Fibroblast of the aortic adventitia (primary cell): ENCODE measurements at regions not wholly inside any gene's neighbourhood (a gene's known extent, or its start where the extent isn't known, plus 50 kb on each side); places are given as distances from the start of the nearest gene placed in this dataset.

Experiments used
- DNase-seq: peaks from one replicate; pipeline ENCODE4 v3.0.0-alpha.2; 2010; ENCODE audit warnings: low read depth
- H3K4me3 ChIP-seq: 2 replicates; pipeline ENCODE4 v1.5.1; 2011; ENCODE audit warnings: low read depth, mild to moderate bottlenecking, control low read depth, low read length, moderate library complexity
- TF ChIP-seq, protein P1 (sequence below): IDR thresholded peaks from 2 replicates; pipeline ENCODE4 v1.5.1; 2011; ENCODE audit warnings: mild to moderate bottlenecking, low read length, control low read depth, inconsistent platforms; ENCODE audit not compliant: insufficient read depth

- no peak overlapping the region for H3K4me3 ChIP-seq
- TF ChIP-seq, protein P1, sequence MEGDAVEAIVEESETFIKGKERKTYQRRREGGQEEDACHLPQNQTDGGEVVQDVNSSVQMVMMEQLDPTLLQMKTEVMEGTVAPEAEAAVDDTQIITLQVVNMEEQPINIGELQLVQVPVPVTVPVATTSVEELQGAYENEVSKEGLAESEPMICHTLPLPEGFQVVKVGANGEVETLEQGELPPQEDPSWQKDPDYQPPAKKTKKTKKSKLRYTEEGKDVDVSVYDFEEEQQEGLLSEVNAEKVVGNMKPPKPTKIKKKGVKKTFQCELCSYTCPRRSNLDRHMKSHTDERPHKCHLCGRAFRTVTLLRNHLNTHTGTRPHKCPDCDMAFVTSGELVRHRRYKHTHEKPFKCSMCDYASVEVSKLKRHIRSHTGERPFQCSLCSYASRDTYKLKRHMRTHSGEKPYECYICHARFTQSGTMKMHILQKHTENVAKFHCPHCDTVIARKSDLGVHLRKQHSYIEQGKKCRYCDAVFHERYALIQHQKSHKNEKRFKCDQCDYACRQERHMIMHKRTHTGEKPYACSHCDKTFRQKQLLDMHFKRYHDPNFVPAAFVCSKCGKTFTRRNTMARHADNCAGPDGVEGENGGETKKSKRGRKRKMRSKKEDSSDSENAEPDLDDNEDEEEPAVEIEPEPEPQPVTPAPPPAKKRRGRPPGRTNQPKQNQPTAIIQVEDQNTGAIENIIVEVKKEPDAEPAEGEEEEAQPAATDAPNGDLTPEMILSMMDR, result no peak
- DNase-seq, result no peak
These were observed 184.7 kb upstream of the GDF10 start for GRCh38 chr10:47115322-47115721.

DNA sequence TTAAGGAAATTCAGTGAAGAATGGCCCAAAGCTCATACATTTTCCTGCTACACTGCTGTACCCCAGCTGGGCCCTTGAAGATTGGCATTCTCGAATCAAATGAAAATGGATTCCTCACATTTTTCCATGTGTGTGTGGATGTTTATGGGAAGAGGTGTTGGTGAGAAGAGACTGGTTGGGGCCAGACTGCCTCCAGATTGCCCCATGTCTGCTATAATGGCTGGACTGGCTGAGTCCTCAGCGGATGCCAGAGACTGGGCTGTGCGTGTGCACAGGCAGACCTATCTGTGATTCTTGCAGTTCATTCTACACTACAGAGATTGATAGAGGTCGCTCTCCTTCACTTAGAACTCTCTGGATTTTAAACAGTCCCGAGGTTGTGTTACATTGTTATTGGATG is 183.6 kb upstream of the GDF10 start:
- TF ChIP-seq, protein P1, result no peak
- no peak for DNase-seq
- H3K4me3 ChIP-seq, result no peak overlapping the region

DNA sequence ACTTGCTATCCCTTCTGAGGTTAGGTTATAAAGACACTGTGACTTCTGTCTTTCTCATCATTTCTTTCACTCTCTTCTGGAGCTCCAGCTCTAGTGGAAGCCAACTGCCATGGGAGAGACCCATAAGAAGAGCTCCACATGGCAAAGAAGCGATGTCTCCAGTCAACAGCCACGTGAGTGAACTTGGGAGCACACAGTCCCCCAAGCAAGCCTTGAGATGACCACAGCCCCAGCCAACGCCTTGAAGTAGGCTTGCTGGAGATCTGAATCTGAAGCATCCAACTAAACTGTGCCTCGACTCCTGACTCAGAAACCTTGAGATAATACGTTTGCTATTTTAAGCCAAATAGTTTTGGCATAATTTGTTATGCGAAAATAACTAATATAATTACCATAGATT is 181.7 kb upstream of the GDF10 start:
- TF ChIP-seq, protein P1, result no peak
- H3K4me3 ChIP-seq, result no peak overlapping the region
- DNase-seq, result no peak

DNA sequence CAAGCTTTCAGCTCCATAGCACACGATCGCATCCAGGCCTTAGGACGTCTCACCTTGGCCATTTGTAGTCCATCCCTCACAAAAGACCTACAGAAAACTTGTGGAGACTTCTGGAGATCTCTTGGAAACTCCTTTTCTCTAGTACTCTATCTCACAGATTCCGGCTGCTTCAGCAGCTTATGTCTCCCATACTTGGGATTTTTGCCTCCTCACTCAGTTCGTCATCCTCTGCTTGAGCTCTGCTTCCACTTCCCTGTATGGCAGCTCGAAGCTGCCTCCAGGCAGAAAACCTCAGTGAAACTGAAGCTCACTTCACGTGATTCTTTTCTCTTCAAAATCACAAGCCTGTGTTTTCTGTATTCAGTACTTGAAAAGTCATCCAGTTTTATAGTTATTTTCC is 178.7 kb upstream of the GDF10 start:
- TF ChIP-seq, protein P1, result no peak
- no peak overlapping the region for H3K4me3 ChIP-seq
- DNase-seq, result no peak

DNA sequence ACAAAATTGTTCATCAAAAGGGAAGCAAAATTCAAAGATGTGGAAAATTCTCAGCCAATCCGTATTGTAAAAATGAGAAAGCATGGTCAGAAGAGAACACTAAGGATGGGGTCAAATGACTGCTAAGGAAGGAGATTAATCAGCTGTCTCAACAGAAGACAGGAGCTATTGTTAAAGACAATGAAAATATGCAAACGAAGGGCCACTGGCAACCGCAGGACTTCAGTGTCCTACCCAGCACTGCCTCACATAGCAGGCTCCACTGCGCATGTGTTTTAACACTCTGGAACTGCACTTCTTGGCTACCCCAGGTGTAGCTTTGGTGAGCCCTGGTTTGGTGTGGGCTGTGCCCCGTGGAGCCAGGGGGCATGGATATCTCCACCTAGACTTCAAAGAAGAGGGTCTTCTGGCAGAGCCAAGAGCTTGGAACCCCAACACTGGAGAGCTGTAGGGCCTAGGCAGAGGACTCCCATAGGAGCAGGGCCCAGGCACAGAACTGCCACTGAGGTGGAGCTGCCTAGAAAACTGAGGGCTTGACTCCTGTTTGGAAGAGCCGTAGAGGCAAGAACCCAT is 176.2 kb upstream of the GDF10 start:
- DNase-seq, result no peak
- TF ChIP-seq, protein P1, result no peak
- H3K4me3 ChIP-seq, result no peak overlapping the region

DNA sequence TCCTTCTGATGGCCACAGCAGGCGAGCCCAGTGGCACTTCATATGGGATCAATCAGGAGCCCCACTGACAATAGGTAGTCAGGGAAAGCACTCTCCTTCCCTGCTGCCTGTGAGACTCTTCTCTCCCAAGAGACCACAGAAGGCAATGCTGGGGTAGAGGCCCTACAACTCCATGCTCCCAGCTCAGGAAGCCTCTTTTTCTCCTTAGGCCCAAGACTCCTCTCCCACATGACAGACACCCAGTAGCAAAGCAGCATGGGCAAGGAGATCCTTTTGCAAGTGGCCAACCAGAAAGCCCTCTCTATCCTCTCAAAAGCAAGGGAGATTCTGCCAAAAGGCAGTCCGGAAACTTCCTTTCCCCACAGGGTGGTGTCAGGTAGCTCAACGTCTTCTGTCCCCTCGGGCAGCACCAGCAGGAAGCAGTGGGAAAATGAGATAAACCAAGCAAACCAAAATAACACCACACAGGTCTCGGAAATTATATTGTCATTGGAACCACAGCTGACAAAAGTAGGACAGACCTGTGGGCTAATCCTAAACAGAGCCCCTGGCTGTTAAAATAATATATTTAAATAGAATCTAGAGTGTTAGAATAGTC is 172.7 kb upstream of the GDF10 start:
- TF ChIP-seq, protein P1, result no peak
- no peak overlapping the region for H3K4me3 ChIP-seq

GRCh38 chr10:47130491-47130890 is 169.5 kb upstream of the GDF10 start:
- no peak overlapping the region for H3K4me3 ChIP-seq
- no peak for DNase-seq
- TF ChIP-seq, protein P1, result no peak

More for the DNA sequence above, 172.7 kb upstream of the GDF10 start:
- DNase-seq, result no peak
